HG02798 (cell line): ENCODE measurements at regions not wholly inside any gene's neighbourhood (a gene's known extent, or its start where the extent isn't known, plus 50 kb on each side); places are given as distances from the start of the nearest gene placed in this dataset.
"Not testable (repeated sequence)": the region's sequence is repeated elsewhere in the genome, so short reads cannot be mapped to it uniquely, and the experiment has no call there.

Source experiments
- ATAC-seq: cut with Tn5 transposase; IDR thresholded peaks from one replicate; pipeline ENCODE4 v1.9.1; 2021; ENCODE audit warnings: mild to moderate bottlenecking; ENCODE audit not compliant: unreplicated experiment, poor library complexity

DNA sequence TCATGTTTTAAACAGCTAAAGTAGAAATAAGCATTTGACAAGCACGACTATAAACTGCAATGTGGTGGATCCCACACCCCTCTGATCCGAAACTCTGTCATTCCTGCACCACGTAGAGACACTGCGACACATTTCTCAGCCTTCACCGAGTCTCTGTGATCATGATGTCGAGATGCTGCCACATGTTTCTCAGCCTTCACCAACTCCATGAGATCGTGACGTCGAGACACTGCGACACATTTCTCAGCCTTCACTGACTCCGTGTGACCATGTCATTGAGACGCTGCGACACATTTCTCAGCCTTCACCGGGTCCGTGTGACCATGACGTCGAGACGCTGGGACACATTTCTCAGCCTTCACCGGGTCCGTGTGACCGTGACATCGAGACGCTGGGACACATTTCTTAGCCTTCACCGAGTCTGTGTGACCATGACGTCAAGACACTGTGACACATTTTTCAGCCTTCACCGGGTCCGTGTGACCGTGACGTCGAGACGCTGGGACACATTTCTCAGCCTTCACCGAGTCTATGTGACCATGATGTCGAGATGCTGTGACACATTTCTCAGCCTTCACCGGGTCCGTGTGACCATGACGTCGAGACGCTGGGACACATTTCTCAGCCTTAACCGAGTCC is 143.0 kb downstream of the TTLL2 start:
- no peak for ATAC-seq

DNA sequence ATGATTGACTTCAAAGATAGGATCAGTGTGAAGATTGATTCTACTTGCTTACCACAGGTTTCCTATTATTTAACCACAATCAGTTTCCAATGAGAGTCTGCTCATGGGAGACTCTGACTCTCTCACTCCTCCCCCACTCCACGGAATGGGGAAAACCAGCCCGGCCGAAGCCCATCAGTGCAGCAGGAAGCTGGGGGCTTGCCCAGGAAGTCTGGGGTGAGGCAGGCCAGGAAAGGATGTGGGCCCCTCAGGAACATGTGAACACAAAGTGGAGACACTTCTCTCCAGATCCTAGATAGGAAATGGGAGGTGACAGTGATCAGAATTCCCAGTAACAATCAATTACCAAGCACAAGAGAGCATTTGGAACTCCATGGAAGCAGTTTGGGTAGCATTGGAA is 144.2 kb downstream of the TTLL2 start:
- no peak for ATAC-seq

DNA sequence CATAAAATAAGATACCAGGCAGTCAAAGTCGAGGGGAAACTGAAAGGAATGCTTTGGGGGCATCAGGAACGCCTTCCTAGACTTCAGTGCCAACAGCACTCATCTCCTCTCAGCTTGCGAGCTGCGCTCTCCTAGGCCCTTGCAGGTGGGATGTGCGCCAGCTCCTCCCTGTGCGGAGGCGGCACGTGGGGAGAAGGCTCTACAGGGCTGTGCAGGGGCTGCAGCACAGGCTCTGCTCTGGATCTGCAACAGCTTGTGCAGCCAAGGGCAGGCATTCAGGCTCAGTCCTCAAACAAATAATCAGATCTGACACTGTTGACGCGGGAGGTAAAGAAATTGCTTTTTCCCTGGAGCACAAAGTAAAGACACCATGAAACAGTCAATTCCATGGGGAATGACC is 144.8 kb downstream of the TTLL2 start:
- no peak for ATAC-seq

DNA sequence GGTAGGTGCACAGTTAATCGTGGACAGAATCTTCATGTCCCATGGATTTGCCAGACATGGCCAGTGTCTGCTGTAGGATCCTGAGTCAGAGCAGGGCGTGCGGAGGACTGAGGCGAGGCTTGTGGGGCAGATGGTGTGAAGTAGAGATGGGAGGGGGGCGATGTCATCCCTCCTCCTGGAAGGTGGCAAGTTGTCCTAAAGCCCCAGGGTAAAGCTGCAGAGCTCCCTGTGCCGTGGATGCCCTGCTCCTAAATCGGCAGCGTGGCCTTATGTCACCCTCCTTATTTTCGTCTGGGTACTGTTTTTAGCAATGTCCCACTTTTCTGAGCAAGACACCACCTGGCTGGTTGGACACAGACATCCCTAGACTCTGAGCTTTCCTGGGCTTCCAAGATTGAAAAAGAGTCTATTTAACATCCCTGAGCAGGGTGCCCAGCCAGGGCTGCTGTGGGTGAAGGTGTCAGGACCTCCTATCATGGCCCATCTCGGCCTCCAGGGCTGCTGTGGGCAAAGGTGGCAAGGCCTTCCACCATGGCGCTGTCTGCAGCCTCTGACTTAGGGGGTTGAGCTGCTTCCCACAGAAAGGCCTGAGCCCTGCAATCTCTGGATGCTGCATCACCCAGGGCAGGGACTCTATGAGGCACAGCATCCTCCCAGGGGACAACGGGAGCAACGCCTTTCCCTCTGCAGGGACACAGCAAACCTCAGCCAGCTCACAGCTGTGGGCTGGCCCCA is 145.4 kb downstream of the TTLL2 start:
- ATAC-seq: no peak

DNA sequence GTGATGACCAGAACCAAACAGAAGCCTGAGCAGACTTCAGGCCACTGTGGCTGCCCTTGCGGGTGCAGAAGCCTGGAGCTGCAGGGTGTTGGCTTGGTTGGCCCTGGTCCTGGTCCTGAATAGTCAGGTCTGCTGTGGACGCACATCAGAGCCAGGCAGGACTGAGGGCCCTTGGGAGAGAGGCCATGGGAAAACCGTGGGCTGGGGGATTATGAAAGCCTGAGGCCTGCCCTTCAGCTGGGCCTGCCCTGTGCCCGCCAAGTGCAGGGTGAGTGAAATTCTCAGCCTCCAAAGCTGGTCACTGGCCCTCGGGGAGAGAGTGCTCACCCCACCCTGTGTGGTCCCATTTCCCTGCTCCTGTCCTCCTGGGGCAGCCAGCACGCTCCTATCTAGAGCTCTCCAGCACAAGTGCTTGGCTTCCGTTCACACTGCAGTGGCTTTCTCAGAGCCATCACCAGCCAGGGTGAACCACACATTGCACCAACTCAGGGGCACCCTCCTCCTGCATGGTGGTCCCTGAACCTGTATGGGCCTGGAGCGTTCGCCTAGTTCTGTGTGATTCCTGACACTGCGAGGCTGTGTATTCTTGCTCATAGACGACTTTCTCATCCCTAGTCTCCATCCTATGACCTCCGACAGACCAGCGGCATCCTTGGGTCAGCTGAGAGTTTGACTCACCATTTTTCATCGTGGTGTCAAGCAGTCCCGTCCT is 146.1 kb downstream of the TTLL2 start:
- no peak for ATAC-seq

DNA sequence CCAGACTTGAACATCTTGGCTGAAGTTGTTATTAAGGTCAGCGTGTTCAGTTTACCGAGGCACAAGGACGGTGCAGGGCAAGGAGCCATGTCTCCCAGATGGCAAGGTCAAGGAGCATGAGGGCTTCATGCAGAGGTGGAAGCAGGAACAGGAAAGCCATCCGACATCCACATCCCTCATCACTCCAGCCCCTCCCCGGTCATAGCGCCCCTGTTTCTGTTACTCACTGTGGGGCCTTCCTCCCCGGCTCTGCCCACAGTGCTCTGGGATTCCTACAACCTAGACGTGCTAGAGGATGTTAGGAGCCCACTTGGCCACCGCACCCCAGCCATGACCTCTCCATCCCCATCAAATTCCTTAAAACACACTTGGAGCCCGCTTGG is 146.7 kb downstream of the TTLL2 start:
- no peak for ATAC-seq

DNA sequence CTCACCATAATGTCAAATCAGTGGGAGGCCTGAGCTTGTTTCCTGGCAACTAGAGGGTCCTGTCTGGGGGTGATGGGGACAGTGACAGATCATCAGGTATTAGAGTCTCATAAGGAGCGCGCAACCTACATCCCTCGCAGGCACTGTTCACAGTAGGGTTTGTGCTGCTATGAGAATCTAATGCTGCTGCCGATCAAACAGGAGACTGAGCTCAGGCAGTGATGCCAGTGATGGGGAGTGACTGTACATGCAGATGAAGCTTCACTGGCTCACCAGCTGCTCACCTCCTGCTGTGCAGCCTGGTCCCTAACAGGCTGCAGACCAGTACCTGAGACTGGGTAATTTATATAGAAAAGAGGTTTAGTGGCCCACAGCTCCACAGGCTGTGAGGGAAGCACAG is 147.3 kb downstream of the TTLL2 start:
- no peak for ATAC-seq

DNA sequence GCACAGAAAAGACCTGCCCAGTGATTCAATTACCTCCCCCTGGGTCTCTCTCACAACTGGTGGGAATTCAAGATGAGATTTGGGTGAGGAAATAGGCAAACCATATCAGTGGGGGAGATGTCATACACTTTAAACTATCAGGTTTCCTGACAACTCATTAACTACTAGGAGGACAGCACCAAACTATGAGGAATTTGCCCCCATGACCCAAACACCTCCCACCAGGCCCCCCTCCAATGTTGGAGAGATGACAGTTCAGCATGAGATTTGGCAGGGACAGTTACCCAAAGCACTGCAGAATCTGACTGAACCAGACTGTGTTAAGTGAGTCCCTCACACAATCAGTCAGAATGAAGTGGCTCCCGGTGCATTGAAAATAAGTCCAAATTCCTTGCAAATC is 148.0 kb downstream of the TTLL2 start:
- ATAC-seq: no peak

DNA sequence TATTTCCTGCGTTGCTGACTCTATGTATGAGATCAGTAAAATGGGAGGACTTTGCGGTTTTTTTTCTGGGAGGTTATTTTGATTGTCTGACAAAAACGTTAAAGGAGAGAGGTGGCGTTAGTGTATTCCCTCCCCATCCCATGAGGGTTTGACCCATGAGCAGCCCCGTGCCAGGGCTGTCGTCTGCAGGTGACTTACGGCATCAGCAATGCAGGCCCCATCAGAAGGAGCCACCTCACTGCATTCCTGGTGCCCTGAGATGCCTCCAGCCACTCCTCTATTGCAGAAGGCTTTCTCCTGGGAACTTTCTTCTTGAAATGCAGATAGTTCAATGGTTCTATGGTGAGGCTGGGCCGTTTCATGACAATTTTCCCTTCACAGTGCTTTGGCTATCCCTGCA is 149.3 kb downstream of the TTLL2 start:
- ATAC-seq: no peak

DNA sequence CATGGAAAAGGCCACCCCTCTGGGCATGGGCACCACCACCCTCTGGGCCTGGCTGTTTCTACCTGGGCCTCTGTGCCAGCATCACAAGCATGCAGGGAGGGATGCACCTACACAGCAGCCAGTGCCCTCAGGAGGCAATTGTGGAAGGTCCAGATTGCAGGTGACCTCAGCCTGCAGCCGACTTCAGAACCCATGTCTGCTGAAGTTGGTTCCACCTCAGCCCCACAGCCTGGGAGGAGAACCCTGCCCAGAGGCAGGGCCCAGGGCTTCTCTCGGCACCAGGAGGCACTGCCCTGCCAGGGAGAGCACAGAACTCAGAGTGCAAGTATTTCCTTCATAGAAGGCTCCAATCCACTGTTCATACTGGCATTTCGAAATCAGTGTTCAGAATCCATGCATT is 149.8 kb downstream of the TTLL2 start:
- no peak for ATAC-seq

DNA sequence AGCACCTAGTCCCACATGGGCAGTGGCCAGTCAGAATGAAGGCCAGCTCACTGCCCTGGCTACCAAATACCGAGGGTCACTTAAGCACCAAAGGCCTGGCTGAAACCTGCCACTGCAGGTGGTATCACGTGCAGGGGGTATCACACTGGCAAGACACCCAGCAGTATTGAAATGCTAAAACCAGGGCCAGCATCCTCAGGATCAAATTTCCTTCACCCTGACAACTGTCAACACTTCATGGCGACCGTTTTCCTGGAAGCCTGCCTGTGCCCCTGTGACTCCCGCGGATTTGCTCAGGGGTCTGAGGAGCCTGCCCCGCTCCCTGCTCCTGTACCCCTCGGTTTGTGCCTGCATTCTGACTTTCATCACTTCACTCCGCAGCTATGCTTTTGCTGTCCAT is 151.1 kb downstream of the TTLL2 start:
- no peak for ATAC-seq

DNA sequence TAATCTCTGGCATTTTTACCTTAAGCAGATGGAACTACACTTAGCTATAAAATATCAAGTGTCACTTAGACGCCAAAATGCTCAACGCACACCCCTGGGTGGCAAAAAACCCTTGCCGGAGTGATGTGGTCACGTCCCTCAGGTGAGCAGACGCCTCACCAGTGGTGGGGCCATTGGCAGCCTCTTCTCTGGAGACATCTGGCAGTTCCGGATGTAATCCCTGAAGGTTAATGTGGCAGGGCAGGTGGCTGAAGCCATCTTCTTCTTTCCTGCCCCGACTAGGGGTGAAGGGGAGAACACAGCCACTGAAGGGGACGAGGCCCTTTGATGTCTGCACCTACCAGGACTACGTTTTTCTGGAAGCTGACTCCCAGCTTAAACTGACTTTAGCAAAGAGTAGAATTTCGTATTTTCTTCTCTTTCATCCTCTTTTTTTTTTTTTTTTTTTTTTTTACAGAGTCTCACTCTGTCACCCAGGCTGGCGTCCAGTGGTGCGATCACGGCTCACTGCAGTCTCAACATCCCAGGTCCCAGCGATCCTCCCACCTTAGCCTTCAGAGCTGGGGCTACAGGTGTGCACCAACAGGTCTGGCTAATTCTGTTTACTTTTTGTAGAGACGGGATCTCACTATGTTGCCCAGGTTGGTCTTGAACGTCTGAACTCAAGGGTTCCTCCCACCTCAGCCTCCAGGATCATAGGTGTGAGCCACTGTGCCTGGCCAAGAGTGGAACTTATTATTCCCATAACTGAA is 152.1 kb downstream of the TTLL2 start:
- ATAC-seq: no peak

DNA sequence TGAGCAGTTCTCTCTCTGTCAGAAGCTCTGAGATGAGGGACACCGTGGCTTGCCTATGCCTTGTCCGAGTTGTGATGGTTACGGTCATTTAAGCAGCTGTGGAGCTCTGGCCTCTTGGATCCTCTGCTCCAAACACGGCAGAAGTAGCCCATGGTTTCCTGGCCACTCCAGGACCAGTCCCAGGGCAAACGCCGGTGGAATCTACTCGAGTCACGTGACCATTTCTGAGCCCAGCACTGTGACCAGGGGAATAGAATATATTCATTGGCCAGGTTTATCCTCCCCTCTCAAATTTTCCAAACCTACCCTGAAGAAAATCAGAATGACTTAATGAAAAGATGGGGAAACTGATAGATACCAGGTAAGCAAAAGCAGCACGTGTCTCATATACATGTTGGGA is 152.8 kb downstream of the TTLL2 start:
- ATAC-seq: no peak

DNA sequence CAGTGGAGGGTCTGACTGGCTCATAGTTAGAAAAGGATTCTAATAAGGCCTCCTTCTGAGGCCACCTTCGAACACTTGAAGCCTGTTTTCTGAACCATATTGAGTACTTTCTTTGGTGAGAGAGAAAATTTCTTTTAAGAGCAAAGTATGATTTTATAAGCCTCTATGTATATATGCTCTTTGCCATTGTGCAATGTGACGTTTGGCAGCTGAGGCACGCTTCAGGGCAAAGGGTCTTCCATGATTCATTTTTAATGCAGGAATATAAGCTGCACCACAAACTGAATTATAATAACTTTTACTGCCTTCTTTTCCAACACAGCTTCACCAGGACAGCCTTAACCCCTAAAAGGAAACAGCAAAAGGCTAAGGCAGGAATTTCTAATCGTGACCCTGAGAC is 154.4 kb downstream of the TTLL2 start:
- no peak for ATAC-seq

DNA sequence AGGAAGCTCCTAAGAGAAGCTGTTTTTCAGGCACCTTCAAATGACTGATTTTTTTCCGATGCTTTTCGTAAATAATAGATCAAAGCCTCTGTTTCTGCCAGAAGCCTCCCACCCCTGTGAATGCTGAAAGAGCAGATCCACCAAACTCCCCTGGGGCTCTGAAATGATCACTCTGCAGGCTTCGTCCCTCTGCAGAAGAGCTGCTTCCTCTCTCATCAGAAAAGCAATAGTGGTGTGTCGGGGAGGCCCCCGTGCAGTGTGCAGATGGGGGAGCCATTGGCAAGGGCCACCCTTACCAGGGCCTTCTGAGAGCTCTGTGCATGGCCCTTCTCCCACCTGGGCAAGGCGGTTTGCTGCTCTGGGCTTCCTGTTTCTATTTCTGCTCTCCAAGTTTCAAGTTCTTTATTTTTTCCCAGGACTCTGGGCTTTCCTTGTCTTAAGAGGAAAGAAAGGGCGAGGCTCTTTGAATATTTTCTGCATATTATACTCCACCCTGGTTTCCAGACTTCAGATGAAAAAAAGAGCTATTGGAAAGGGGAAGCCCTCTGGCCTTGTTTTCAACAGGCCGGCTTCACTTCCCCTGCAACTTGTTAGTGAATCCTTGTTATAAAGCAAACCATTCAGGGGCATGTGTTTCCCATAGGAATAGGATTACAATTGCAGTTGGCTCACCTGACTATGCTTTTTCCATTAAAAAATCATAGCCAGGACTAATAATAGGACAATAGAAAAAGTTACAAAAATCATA is 155.2 kb downstream of the TTLL2 start:
- no peak for ATAC-seq

DNA sequence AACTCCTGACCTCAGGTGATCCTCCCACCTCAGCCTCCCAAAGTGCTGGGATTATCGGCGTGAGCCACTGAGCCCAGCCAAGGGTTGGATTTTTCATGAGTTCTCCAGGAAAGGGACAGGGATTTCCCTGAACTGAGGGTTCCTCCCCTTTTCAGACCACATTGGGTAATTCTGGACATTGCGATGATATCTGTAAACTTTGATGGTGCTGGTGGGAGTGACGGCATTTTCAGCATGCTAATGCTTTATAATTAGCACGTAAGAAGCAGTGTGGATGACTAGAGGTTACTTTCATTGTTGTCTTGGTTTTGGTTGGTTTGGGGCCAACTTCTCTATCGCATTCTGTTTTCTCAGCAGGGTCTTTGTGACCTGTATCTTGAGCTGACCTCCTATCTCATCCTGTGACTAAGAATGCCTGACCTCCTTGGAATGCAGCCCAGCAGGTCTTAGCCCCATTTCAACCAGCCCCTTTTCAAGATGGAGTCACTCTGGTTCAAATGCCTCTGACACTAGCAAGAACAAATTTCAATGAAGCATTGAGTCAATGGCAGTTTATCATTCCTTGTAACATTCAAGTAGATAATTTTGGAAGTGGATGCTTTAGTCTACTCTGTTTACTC is 156.5 kb downstream of the TTLL2 start:
- no peak for ATAC-seq

DNA sequence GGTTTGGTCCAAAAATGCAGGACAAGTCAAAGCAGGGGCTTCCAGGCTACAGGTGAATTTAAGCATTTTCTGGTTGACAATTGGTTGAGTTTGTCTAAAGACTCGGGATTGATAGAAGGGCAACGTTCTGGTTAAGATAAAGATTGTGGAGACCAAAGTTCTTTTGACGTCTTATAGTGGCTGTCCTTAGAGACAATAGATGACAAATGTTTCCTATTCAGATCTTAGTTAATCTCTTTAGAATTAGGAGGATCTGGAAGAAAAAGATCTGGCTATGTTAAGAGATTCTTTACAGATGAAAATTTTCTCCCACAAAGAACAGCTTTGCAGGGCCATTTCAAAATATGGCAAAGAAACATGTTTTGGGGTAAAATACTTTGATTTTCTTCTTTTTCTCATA is 157.9 kb downstream of the TTLL2 start:
- not testable (repeated sequence) for ATAC-seq

DNA sequence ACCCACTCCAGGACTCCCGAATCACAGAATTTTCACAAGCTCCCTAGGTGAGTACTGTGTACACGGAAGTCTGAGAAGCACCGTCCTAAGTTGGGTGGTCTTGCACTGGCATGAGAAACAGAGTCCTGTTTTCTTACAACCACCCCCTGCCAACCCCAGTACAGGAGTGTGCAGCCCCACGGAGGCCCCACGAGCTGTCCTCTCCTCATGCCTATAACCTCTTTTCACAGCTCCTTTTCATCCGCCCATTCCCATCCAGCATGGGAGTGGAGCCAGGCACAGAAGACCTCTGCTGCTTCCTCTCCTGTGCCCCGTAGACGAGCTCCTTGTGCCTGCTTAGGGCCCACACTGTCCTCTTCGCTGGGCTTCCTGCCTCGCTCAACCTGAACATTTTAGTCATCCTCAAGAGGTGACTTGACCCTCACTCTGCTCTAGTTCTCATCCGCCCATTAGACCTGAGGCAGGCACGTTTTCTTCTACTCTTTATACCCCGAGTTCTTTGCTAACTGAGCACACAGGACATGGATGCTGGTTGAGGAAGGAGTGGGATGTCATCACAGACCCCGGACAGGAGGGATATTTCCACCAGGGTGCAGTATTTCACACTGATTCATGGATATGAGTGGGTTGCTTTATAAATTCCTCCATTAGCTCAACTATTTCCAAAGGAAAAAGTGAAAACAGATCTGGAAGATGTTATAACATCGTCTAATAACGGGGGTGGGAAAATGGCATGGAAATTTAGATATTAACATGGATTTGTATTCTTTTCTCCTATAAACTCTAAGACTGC is 160.5 kb downstream of the TTLL2 start:
- no peak for ATAC-seq
